Keratinocyte (primary cell): ENCODE measurements at regions not wholly inside any gene's neighbourhood (a gene's known extent, or its start where the extent isn't known, plus 50 kb on each side); places are given as distances from the start of the nearest gene placed in this dataset.

Source experiments
- DNase-seq: peaks from one replicate; pipeline ENCODE4 v3.0.0-alpha.2; 2011; ENCODE audit warnings: low read depth, missing footprints, low spot score
- FAIRE-seq: peaks from 2 replicates; lab custom pipeline; 2011; peaks lifted over from hg19 to GRCh38; lab: Jason Lieb, UNC
- H2AFZ ChIP-seq: 2 replicates; pipeline ENCODE4 v1.6.0; 2012; ENCODE audit warnings: low read length, control low read depth, inconsistent platforms; ENCODE audit not compliant: control insufficient read depth
- H3K27ac ChIP-seq: 2 replicates; pipeline ENCODE4 v1.5.1; 2011; ENCODE audit warnings: low read length; ENCODE audit not compliant: control insufficient read depth, insufficient read depth
- H3K27me3 ChIP-seq: 3 replicates; pipeline ENCODE4 v1.6.0; 2011; ENCODE audit warnings: low read length; ENCODE audit not compliant: control insufficient read depth, insufficient read depth; ENCODE audit errors: extremely low read depth
- H3K36me3 ChIP-seq, 2 experiments: 2 replicates in 1 of 2; 3 replicates in 1 of 2; pipeline ENCODE4 v1.5.1; 2011; ENCODE audit warnings: low read length in 2 of 2, mild to moderate bottlenecking in 1 of 2; ENCODE audit not compliant: control insufficient read depth in 2 of 2, insufficient read depth in 2 of 2; ENCODE audit errors: extremely low read depth in 1 of 2
- H3K4me1 ChIP-seq: 3 replicates; pipeline ENCODE4 v1.5.1; 2011; ENCODE audit warnings: low read length; ENCODE audit not compliant: control insufficient read depth, insufficient read depth; ENCODE audit errors: extremely low read depth
- H3K4me2 ChIP-seq: 3 replicates; pipeline ENCODE4 v1.6.0; 2011; ENCODE audit warnings: low read depth, low read length; ENCODE audit not compliant: control insufficient read depth, insufficient read depth; ENCODE audit errors: extremely low read depth
- H3K4me3 ChIP-seq, 3 experiments: fragments of 200-600 bp in 1 of 3; sonication (generic) in 1 of 3; 2 replicates in 2 of 3; 3 replicates in 1 of 3; pipeline ENCODE4 v1.5.1; 2011 to 2016; ENCODE audit warnings: low read length in 3 of 3, mild to moderate bottlenecking in 3 of 3, control low read depth in 2 of 3, inconsistent platforms in 1 of 3, low read depth in 1 of 3, mixed read lengths in 1 of 3, mixed run types in 1 of 3, moderate library complexity in 1 of 3; ENCODE audit not compliant: control insufficient read depth in 2 of 3, insufficient read depth in 2 of 3; ENCODE audit errors: extremely low read depth in 1 of 3
- H3K79me2 ChIP-seq: 2 replicates; pipeline ENCODE4 v1.6.0; 2012; ENCODE audit warnings: low read length; ENCODE audit not compliant: control insufficient read depth, insufficient read depth
- H3K9ac ChIP-seq: 3 replicates; pipeline ENCODE4 v1.6.0; 2011; ENCODE audit warnings: low read length; ENCODE audit not compliant: control insufficient read depth, insufficient read depth; ENCODE audit errors: extremely low read depth
- H3K9me1 ChIP-seq: 3 replicates; pipeline ENCODE4 v1.6.0; 2011; ENCODE audit warnings: low read length; ENCODE audit not compliant: control insufficient read depth, insufficient read depth; ENCODE audit errors: extremely low read depth
- H3K9me3 ChIP-seq: 2 replicates; pipeline ENCODE4 v1.5.1; 2012; ENCODE audit warnings: low read depth, low read length; ENCODE audit not compliant: control insufficient read depth
- H4K20me1 ChIP-seq: 3 replicates; pipeline ENCODE4 v1.6.0; 2011; ENCODE audit warnings: low read length; ENCODE audit not compliant: control insufficient read depth, insufficient read depth; ENCODE audit errors: extremely low read depth
- CTCF ChIP-seq, 3 experiments: IDR thresholded peaks in 1 of 3; conservative IDR thresholded peaks in 1 of 3; optimal IDR thresholded peaks in 1 of 3; 2 replicates in 2 of 3; 3 replicates in 1 of 3; pipeline versions ENCODE3 to v1.5.1; 2011; ENCODE audit warnings: low read length in 3 of 3, mild to moderate bottlenecking in 3 of 3, moderate library complexity in 2 of 3, control low read depth in 1 of 3, inconsistent platforms in 1 of 3; ENCODE audit not compliant: insufficient read depth in 2 of 3; ENCODE audit errors: extremely low read depth in 1 of 3
- EZH2 ChIP-seq: IDR thresholded peaks from one replicate; pipeline ENCODE4 v1.6.1; 2012; ENCODE audit warnings: inconsistent platforms, mild to moderate bottlenecking, low read length, moderate library complexity
- dilution Hi-C: fragments of 300-500 bp; cut with MboI; formaldehyde crosslinking; loops from one replicate; pipeline ENCODE4 v1.7.0; 2020; ENCODE audit warnings: low sequenced_read_pairs; ENCODE audit not compliant: extremely low pct_ligation_motif_present

DNA sequence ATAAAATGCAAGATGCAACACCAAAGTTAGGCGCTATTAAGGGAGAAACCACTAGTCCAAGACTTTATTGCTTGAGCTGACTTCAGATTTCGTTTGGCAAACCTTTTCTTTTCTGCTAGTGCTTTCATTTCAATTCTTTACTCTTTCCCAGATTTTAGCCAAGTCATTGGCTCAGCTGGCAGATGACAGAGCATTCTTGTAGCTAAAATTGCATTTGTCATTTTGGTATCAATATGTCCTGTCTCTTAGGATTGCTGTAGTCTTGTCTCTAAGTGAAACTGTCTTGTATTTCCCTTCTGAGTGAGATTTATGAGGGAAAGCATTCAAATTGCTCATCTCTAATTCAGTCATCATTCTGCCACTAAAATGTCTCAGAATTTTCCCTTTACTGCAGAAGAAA, 335.1 kb downstream of the METTL4 start:
- H2AFZ ChIP-seq = no peak overlapping the region
- no peaks in the 10 kb centered on the region for H3K36me3 ChIP-seq
- no peak for DNase-seq
- H3K79me2 ChIP-seq = no peaks in the 10 kb centered on the region
- TF ChIP-seq CTCF (optimal IDR thresholded peaks at IDR 0.05 in 1 of 3, IDR thresholded peaks at IDR 0.05 in 1 of 3, conservative IDR thresholded peaks at IDR 0.05 in 1 of 3; ENCODE audit: extremely low read depth in 1 of 3, insufficient read depth in 2 of 3, low read length in 3 of 3) (no peak), EZH2 (no peak)
- no peaks in the 10 kb centered on the region for H3K9me1 ChIP-seq
- no peak for FAIRE-seq
- no peak overlapping the region for H3K27ac ChIP-seq
- peaks cover 5% of the 10 kb centered on the region for H3K4me1 ChIP-seq
- H3K9ac ChIP-seq = no peak overlapping the region
- no peak overlapping the region for H3K4me2 ChIP-seq
- no peaks in the 10 kb centered on the region for H4K20me1 ChIP-seq
- H3K4me3 ChIP-seq = no peak overlapping the region
- dilution Hi-C loops = no loop called here
- no peaks in the 10 kb centered on the region for H3K9me3 ChIP-seq
- H3K27me3 ChIP-seq = no peaks in the 10 kb centered on the region

- no peak overlapping the region for H3K27ac ChIP-seq
- H3K36me3 ChIP-seq = no peaks in the 10 kb centered on the region
- H3K4me3 ChIP-seq = no peak overlapping the region
- peaks cover 5% of the 10 kb centered on the region for H3K4me1 ChIP-seq
- no peak for DNase-seq
- no peak overlapping the region for H3K4me2 ChIP-seq
- H4K20me1 ChIP-seq = no peaks in the 10 kb centered on the region
- dilution Hi-C loops = no loop called here
- H3K9me3 ChIP-seq = no peaks in the 10 kb centered on the region
- H3K9ac ChIP-seq = no peak overlapping the region
- no peak for FAIRE-seq
- H2AFZ ChIP-seq = no peak overlapping the region
- H3K9me1 ChIP-seq = no peaks in the 10 kb centered on the region
- H3K79me2 ChIP-seq = no peaks in the 10 kb centered on the region
- no peak for TF ChIP-seq EZH2
- no peak for TF ChIP-seq CTCF (optimal IDR thresholded peaks at IDR 0.05 in 1 of 3, IDR thresholded peaks at IDR 0.05 in 1 of 3, conservative IDR thresholded peaks at IDR 0.05 in 1 of 3; ENCODE audit: extremely low read depth in 1 of 3, insufficient read depth in 2 of 3, low read length in 3 of 3)
- H3K27me3 ChIP-seq = no peaks in the 10 kb centered on the region
Measured at GRCh38 chr18:2237706-2238105, 333.6 kb downstream of the METTL4 start.
